MM.1S (cell line): ENCODE measurements at regions not wholly inside any gene's neighbourhood (a gene's known extent, or its start where the extent isn't known, plus 50 kb on each side); places are given as distances from the start of the nearest gene placed in this dataset.

ENCODE experiments used
- DNase-seq: peaks from one replicate; pipeline ENCODE4 v3.0.0-alpha.2; 2015
- H2AFZ ChIP-seq: fragments of 300-600 bp; sonication (generic); 2 replicates; pipeline ENCODE4 v1.6.0; 2016; ENCODE audit warnings: antibody characterized with exemption, low read length
- H3F3A ChIP-seq: fragments of 300-600 bp; sonication (generic); 2 replicates; pipeline ENCODE4 v1.6.1; 2016; ENCODE audit warnings: mild to moderate bottlenecking, antibody characterized with exemption, low read length, moderate library complexity, mixed read lengths; ENCODE audit not compliant: insufficient read depth
- H3K27ac ChIP-seq: fragments of 300-600 bp; sonication (generic); 2 replicates; pipeline ENCODE4 v1.5.1; 2016; ENCODE audit warnings: mild to moderate bottlenecking, low read length
- H3K27me3 ChIP-seq: fragments of 300-600 bp; sonication (generic); replicated peaks from 2 replicates; pipeline ENCODE4 v1.6.0; 2016; ENCODE audit warnings: low read length; ENCODE audit not compliant: insufficient read depth
- H3K36me3 ChIP-seq: fragments of 300-600 bp; sonication (generic); replicated peaks from 2 replicates; pipeline ENCODE4 v1.6.1; 2016; ENCODE audit warnings: mild to moderate bottlenecking, low read length, mixed read lengths; ENCODE audit not compliant: insufficient read depth
- H3K4me1 ChIP-seq: fragments of 300-600 bp; sonication (generic); 2 replicates; pipeline ENCODE4 v1.6.1; 2016; ENCODE audit warnings: low read length, mixed read lengths
- H3K4me2 ChIP-seq: fragments of 300-600 bp; sonication (generic); 2 replicates; pipeline ENCODE4 v1.6.0; 2016; ENCODE audit warnings: low read depth, low read length
- H3K4me3 ChIP-seq: fragments of 300-600 bp; sonication (generic); 2 replicates; pipeline ENCODE4 v1.5.1; 2016; ENCODE audit warnings: low read length, mixed read lengths
- H3K79me2 ChIP-seq: fragments of 300-600 bp; sonication (generic); 2 replicates; pipeline ENCODE4 v1.6.1; 2016; ENCODE audit warnings: mixed run types, low read length, mixed read lengths
- H3K9ac ChIP-seq: fragments of 300-600 bp; sonication (generic); 2 replicates; pipeline ENCODE4 v1.6.1; 2016; ENCODE audit warnings: low read length, mixed read lengths
- H3K9me2 ChIP-seq: fragments of 300-600 bp; sonication (generic); replicated peaks from 2 replicates; pipeline ENCODE4 v1.6.1; 2016; ENCODE audit warnings: mild to moderate bottlenecking, low read length, mixed read lengths; ENCODE audit not compliant: insufficient read depth
- H3K9me3 ChIP-seq: fragments of 300-600 bp; sonication (generic); replicated peaks from 2 replicates; pipeline ENCODE4 v1.6.1; 2016; ENCODE audit warnings: mild to moderate bottlenecking, low read length, mixed read lengths; ENCODE audit not compliant: insufficient read depth
- H4K20me1 ChIP-seq: fragments of 300-600 bp; sonication (generic); 2 replicates; pipeline ENCODE4 v1.6.1; 2016; ENCODE audit warnings: mild to moderate bottlenecking, low read length, moderate library complexity, mixed read lengths; ENCODE audit not compliant: insufficient read depth
- EZH2 ChIP-seq: fragments of 300-600 bp; sonication (generic); optimal IDR thresholded peaks from 2 replicates; pipeline ENCODE3; 2017; ENCODE audit warnings: low read depth, mild to moderate bottlenecking, antibody characterized with exemption, low read length, mixed read lengths
- EZH2phosphoT487 ChIP-seq: fragments of 300-600 bp; sonication (generic); IDR thresholded peaks from 2 replicates; pipeline ENCODE4 v1.6.1; 2018; ENCODE audit warnings: antibody characterized with exemption, low read length
- TF ChIP-seq, protein P1 (sequence below): fragments of 300-600 bp; sonication (generic); IDR thresholded peaks from 2 replicates; pipeline ENCODE4 v1.5.1; 2016; ENCODE audit warnings: antibody characterized with exemption, low read length, mixed read lengths

DNA sequence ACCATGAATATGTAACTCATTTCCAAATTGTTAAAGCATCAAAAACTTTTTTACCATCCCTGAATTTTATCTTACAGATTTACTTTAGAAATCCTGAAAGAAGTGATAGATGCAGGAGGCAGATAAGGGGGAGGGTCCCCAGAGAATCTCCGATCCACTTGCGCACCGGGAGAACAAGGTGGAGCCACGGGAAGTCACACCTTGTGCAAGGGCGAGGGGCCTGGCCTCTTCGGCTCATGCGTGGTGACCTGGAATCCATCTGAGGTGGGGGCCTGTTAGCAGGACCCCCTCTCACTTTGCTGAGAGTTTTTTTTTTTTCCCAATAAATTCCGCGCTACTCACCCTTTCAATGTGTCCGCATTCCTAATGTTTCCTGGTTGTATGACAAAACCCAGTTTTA, 80.2 kb upstream of the CDKN3 start:
- TF ChIP-seq, protein P1, sequence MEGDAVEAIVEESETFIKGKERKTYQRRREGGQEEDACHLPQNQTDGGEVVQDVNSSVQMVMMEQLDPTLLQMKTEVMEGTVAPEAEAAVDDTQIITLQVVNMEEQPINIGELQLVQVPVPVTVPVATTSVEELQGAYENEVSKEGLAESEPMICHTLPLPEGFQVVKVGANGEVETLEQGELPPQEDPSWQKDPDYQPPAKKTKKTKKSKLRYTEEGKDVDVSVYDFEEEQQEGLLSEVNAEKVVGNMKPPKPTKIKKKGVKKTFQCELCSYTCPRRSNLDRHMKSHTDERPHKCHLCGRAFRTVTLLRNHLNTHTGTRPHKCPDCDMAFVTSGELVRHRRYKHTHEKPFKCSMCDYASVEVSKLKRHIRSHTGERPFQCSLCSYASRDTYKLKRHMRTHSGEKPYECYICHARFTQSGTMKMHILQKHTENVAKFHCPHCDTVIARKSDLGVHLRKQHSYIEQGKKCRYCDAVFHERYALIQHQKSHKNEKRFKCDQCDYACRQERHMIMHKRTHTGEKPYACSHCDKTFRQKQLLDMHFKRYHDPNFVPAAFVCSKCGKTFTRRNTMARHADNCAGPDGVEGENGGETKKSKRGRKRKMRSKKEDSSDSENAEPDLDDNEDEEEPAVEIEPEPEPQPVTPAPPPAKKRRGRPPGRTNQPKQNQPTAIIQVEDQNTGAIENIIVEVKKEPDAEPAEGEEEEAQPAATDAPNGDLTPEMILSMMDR: no peak
- no peak for DNase-seq
- no peak overlapping the region for H3K27ac ChIP-seq
- H3K4me3 ChIP-seq: no peak overlapping the region
- H3K9me3 ChIP-seq: no peaks in the 10 kb centered on the region
- H3K9ac ChIP-seq: no peak overlapping the region
- H2AFZ ChIP-seq: no peak overlapping the region
- no peaks in the 10 kb centered on the region for H3K36me3 ChIP-seq
- no peaks in the 10 kb centered on the region for H3K9me2 ChIP-seq
- H3K79me2 ChIP-seq: no peaks in the 10 kb centered on the region
- no peaks in the 10 kb centered on the region for H3F3A ChIP-seq
- H3K4me2 ChIP-seq: no peak overlapping the region
- no peaks in the 10 kb centered on the region for H4K20me1 ChIP-seq
- no peaks in the 10 kb centered on the region for H3K27me3 ChIP-seq
- H3K4me1 ChIP-seq: peaks cover 5% of the 10 kb centered on the region; the same call in 1 of the 2 replicates

DNA sequence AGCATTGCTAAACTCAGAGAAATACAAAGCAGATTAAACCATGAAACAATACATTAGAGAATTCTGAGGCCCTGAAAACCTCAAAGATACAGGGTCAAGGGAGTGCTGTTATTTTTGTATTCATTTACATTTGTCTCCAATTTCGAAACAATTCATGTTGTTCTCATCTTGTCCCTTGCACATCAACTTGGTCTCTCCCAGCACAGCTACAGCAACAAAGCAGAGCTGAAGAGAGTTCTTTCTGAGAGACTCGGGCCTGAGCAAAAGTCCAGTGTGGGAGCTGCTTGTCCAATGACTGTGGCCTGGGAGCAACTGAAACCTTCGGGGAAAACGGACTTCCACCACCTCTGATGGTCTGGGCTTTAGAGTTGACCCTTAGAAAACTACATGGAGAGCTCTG, 79.4 kb upstream of the CDKN3 start:
- H3K9me3 ChIP-seq: no peaks in the 10 kb centered on the region
- no peaks in the 10 kb centered on the region for H3K36me3 ChIP-seq
- no peaks in the 10 kb centered on the region for H4K20me1 ChIP-seq
- no peaks in the 10 kb centered on the region for H3K79me2 ChIP-seq
- no peak overlapping the region for H3K9ac ChIP-seq
- peak overlapping the region; percentile 56; the same call in 1 of the 2 replicates for H2AFZ ChIP-seq
- DNase-seq: no peak
- peak overlapping the region; percentile 37; the same call in 1 of the 2 replicates for H3K27ac ChIP-seq
- no peaks in the 10 kb centered on the region for H3F3A ChIP-seq
- H3K4me3 ChIP-seq: no peak overlapping the region; the same call in 1 of the 2 replicates
- peaks cover 5% of the 10 kb centered on the region; the same call in 1 of the 2 replicates for H3K4me1 ChIP-seq
- TF ChIP-seq EZH2phosphoT487: no peak
- TF ChIP-seq EZH2: no peak
- TF ChIP-seq, protein P1: no peak
- peak overlapping the region; percentile 57; the same call in 1 of the 2 replicates for H3K4me2 ChIP-seq
- H3K9me2 ChIP-seq: no peaks in the 10 kb centered on the region
- H3K27me3 ChIP-seq: no peaks in the 10 kb centered on the region

DNA sequence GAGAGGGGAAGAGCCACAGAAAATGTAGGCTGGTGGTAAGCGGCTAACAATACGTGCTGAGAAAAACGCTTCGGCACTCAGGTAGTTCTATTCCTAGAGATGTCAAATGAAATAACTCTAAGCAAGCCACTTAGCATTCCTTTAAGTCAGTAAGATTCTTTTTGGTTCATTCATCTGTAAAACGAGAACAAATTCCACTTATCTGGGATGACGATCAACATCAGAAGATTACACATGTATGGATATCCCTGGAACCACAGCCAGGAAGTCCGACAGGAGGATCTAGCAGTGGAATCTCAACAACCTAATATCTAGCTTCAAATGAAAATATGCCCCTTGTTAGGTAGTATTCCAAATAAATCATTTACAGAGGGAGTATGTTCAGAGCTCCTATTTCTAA, 74.6 kb upstream of the CDKN3 start:
- Histone ChIP-seq H3K79me2 (no peaks in the 10 kb centered on the region), H3K9me3 (no peaks in the 10 kb centered on the region), H3K9me2 (no peaks in the 10 kb centered on the region), H3K4me1 (peaks cover 5% of the 10 kb centered on the region; the same call in 1 of the 2 replicates), H3K27ac (no peak overlapping the region), H3K27me3 (no peaks in the 10 kb centered on the region), H3K4me3 (no peak overlapping the region), H4K20me1 (no peaks in the 10 kb centered on the region), H3K9ac (no peak overlapping the region), H3K36me3 (no peaks in the 10 kb centered on the region), H2AFZ (no peak overlapping the region), H3K4me2 (no peak overlapping the region), H3F3A (no peaks in the 10 kb centered on the region)
- TF ChIP-seq EZH2: no peak
- no peak for DNase-seq

DNA sequence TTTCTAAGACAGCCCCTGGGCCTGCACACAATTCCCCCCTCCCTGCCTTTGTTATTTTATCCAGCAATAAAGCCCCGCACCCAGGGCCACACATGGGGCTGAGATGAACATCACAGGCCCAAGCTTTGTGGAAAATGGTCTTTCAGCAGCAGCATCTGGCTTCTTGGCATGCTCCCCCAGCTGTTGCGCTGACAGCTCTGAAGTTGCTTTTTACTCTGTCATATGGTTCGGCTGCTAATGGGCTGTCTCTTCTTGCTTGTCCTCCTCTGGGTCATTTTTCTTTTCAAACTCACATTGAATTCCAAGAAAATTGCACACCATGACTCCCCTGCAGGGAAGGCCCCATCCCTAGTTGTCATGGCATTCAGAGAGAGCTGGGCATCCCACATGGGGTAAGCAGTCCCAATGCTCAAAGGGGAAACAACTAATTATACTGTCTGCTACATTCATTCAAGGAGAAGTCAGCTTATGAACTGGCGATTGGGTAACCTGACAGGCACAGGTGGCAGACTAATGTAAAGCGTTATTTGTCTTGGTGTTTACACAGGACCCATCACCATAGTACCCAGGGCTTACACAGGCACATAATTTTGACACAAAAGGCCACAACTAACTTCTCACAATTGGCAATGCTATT, 74.0 kb upstream of the CDKN3 start:
- no peak overlapping the region for H3K9ac ChIP-seq
- H4K20me1 ChIP-seq: no peaks in the 10 kb centered on the region
- no peaks in the 10 kb centered on the region for H3K79me2 ChIP-seq
- no peak for DNase-seq
- H3K4me3 ChIP-seq: no peak overlapping the region
- H3K4me2 ChIP-seq: no peak overlapping the region
- H3K27ac ChIP-seq: no peak overlapping the region
- H3F3A ChIP-seq: no peaks in the 10 kb centered on the region
- no peaks in the 10 kb centered on the region for H3K36me3 ChIP-seq
- H3K9me2 ChIP-seq: no peaks in the 10 kb centered on the region
- no peak for TF ChIP-seq EZH2
- TF ChIP-seq EZH2phosphoT487: no peak
- TF ChIP-seq, protein P1: no peak
- H2AFZ ChIP-seq: no peak overlapping the region
- peaks cover 5% of the 10 kb centered on the region; the same call in 1 of the 2 replicates for H3K4me1 ChIP-seq
- H3K27me3 ChIP-seq: no peaks in the 10 kb centered on the region
- H3K9me3 ChIP-seq: no peaks in the 10 kb centered on the region
